ENCODE measurements at regions not wholly inside any gene's neighbourhood (a gene's known extent, or its start where the extent isn't known, plus 50 kb on each side); places are given as distances from the start of the nearest gene placed in this dataset.
"Not testable (repeated sequence)": the region's sequence is repeated elsewhere in the genome, so short reads cannot be mapped to it uniquely, and the experiment has no call there.

DNA sequence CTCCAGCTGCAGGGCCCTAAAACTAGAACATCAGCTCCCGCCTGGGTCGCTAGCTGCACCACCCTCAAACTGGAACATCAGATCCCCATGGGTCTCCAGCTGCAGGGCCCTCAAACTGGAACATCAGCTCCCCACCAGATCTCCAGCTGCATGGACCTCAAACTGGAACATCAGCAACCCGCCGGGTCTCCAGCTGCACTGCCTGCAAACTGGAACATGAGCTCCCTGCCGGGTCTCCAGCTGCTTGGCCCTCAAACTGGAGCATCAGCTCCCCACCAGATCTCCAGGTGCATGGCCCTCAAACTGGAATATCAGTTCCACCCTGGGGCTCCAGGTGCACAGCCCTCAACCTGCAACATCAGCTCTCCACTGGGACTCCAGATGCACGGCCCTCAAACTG is 82.7 kb downstream of the TFRC start:
- TF ChIP-seq, protein P1, sequence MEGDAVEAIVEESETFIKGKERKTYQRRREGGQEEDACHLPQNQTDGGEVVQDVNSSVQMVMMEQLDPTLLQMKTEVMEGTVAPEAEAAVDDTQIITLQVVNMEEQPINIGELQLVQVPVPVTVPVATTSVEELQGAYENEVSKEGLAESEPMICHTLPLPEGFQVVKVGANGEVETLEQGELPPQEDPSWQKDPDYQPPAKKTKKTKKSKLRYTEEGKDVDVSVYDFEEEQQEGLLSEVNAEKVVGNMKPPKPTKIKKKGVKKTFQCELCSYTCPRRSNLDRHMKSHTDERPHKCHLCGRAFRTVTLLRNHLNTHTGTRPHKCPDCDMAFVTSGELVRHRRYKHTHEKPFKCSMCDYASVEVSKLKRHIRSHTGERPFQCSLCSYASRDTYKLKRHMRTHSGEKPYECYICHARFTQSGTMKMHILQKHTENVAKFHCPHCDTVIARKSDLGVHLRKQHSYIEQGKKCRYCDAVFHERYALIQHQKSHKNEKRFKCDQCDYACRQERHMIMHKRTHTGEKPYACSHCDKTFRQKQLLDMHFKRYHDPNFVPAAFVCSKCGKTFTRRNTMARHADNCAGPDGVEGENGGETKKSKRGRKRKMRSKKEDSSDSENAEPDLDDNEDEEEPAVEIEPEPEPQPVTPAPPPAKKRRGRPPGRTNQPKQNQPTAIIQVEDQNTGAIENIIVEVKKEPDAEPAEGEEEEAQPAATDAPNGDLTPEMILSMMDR (IDR thresholded peaks at IDR 0.05; ENCODE audit: low read depth, low read length, missing input control), result not testable (repeated sequence)
- not testable (repeated sequence) for TF ChIP-seq RAD21 (IDR thresholded peaks at IDR 0.05); GABPA (IDR thresholded peaks at IDR 0.05 in 1 of 2, conservative IDR thresholded peaks at IDR 0.05 in 1 of 2); FOXA1 (IDR thresholded peaks at IDR 0.05); TAF1 (conservative IDR thresholded peaks at IDR 0.05); HNF4G (IDR thresholded peaks at IDR 0.05); JUND (IDR thresholded peaks at IDR 0.05); NR2F2 (IDR thresholded peaks at IDR 0.05); EGR1 (IDR thresholded peaks at IDR 0.05; ENCODE audit: low read depth in 2 of 2); YY1 (IDR thresholded peaks at IDR 0.05); SP1 (IDR thresholded peaks at IDR 0.05)
- TF ChIP-seq, protein P2, sequence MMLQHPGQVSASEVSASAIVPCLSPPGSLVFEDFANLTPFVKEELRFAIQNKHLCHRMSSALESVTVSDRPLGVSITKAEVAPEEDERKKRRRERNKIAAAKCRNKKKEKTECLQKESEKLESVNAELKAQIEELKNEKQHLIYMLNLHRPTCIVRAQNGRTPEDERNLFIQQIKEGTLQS (IDR thresholded peaks at IDR 0.05), result not testable (repeated sequence)
- TF ChIP-seq, protein P3, sequence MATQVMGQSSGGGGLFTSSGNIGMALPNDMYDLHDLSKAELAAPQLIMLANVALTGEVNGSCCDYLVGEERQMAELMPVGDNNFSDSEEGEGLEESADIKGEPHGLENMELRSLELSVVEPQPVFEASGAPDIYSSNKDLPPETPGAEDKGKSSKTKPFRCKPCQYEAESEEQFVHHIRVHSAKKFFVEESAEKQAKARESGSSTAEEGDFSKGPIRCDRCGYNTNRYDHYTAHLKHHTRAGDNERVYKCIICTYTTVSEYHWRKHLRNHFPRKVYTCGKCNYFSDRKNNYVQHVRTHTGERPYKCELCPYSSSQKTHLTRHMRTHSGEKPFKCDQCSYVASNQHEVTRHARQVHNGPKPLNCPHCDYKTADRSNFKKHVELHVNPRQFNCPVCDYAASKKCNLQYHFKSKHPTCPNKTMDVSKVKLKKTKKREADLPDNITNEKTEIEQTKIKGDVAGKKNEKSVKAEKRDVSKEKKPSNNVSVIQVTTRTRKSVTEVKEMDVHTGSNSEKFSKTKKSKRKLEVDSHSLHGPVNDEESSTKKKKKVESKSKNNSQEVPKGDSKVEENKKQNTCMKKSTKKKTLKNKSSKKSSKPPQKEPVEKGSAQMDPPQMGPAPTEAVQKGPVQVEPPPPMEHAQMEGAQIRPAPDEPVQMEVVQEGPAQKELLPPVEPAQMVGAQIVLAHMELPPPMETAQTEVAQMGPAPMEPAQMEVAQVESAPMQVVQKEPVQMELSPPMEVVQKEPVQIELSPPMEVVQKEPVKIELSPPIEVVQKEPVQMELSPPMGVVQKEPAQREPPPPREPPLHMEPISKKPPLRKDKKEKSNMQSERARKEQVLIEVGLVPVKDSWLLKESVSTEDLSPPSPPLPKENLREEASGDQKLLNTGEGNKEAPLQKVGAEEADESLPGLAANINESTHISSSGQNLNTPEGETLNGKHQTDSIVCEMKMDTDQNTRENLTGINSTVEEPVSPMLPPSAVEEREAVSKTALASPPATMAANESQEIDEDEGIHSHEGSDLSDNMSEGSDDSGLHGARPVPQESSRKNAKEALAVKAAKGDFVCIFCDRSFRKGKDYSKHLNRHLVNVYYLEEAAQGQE (IDR thresholded peaks at IDR 0.05), result not testable (repeated sequence)
- TF ChIP-seq, protein P4, sequence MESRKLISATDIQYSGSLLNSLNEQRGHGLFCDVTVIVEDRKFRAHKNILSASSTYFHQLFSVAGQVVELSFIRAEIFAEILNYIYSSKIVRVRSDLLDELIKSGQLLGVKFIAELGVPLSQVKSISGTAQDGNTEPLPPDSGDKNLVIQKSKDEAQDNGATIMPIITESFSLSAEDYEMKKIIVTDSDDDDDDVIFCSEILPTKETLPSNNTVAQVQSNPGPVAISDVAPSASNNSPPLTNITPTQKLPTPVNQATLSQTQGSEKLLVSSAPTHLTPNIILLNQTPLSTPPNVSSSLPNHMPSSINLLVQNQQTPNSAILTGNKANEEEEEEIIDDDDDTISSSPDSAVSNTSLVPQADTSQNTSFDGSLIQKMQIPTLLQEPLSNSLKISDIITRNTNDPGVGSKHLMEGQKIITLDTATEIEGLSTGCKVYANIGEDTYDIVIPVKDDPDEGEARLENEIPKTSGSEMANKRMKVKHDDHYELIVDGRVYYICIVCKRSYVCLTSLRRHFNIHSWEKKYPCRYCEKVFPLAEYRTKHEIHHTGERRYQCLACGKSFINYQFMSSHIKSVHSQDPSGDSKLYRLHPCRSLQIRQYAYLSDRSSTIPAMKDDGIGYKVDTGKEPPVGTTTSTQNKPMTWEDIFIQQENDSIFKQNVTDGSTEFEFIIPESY (IDR thresholded peaks at IDR 0.05), result not testable (repeated sequence)

Data from liver (tissue), 3 donors.